Uterus (tissue), 3 donors: ENCODE measurements at regions not wholly inside any gene's neighbourhood (a gene's known extent, or its start where the extent isn't known, plus 50 kb on each side); places are given as distances from the start of the nearest gene placed in this dataset.

Experiments
- DNase-seq, 2 donors: peaks; one replicate each; pipeline ENCODE4 v3.0.0-alpha.2; 2019 to 2020
- H3K27ac ChIP-seq, 2 donors: fragments of 200-600 bp; sonication (generic); 1 replicate in 1 of 2; 2 replicates in 1 of 2; pipeline ENCODE4 v1.5.1; 2016 to 2018
- H3K27me3 ChIP-seq, 2 donors: fragments of 200-600 bp; sonication (generic); one replicate each; pipeline ENCODE4 v1.5.1; 2018 to 2019; ENCODE audit warnings: control low read depth in 1 of 2
- H3K36me3 ChIP-seq, 2 donors: fragments of 200-600 bp; sonication (generic); one replicate each; pipeline ENCODE4 v1.5.1; 2019; ENCODE audit warnings: control low read depth in 1 of 2
- H3K4me1 ChIP-seq, 2 donors: fragments of 200-600 bp; sonication (generic); one replicate each; pipeline ENCODE4 v1.5.1; 2018 to 2019; ENCODE audit warnings: control low read depth in 1 of 2
- H3K4me3 ChIP-seq, 2 donors: fragments of 200-600 bp; sonication (generic); 1 replicate in 1 of 2; 2 replicates in 1 of 2; pipeline ENCODE4 v1.5.1; 2018 to 2019; ENCODE audit warnings: mild to moderate bottlenecking in 1 of 2
- H3K9me3 ChIP-seq, 2 donors: fragments of 200-600 bp; sonication (generic); one replicate each; pipeline ENCODE4 v1.5.1; 2019; ENCODE audit warnings: control low read depth in 1 of 2
- CTCF ChIP-seq, 4 experiments: fragments of 200-600 bp in 2 of 4; fragments of 450-650 bp in 2 of 4; sonication (generic) in 2 of 4; IDR thresholded peaks; one replicate each; pipeline ENCODE4 v1.5.1; 2016 to 2019; ENCODE audit warnings: antibody characterized with exemption in 4 of 4, mild to moderate bottlenecking in 2 of 4, moderate library complexity in 1 of 4
- POLR2A ChIP-seq, 2 donors: fragments of 450-650 bp; IDR thresholded peaks; one replicate each; pipeline ENCODE4 v1.6.1; 2016; ENCODE audit warnings: antibody characterized with exemption in 2 of 2, mild to moderate bottlenecking in 1 of 2, moderate library complexity in 1 of 2
- intact Hi-C: fragments of 100-400 bp; cut with DNase I; formaldehyde crosslinking; loops from one replicate; pipeline ENCODE4 v1.15.1; 2023; ENCODE audit warnings: low total_unique reads
- donor health status: DM: yes; HTN: yes; CAD: no.

DNA sequence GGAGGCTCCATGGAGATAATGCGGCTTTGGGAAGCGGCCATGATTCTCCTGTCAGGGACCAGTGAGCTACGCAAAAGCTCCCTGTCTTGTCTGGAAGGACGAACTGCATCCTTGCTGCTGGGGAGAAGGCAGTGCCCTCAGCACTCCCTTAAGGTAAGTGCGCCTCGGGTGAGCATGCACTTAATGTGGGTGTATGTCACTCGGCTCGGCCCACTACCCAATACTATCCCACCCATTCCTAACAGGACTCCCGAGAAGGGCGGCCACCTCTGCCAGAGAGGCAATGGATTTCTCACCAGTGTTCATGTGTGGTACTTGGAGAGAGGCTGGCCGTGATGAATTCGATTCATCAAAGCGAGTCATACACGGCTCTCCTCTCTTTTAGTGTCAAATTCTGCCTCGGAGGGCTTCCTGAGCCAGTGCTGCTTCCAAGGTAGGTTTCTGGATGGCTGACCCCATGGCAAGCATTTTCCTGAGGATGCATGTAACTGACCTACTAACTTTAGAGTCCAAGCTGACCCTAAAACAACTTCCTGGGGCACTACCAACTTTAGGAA is 151.7 kb upstream of the RTL1 start:
- Histone ChIP-seq H3K27me3 (no peaks in the 10 kb centered on the region), H3K27ac (no peak overlapping the region), H3K36me3 (no peaks in the 10 kb centered on the region), H3K4me1 (no peaks in the 10 kb centered on the region), H3K9me3 (no peaks in the 10 kb centered on the region), H3K4me3 (no peak overlapping the region)
- TF ChIP-seq CTCF (IDR thresholded peaks at IDR 0.05) (no peak), POLR2A (IDR thresholded peaks at IDR 0.05) (no peak)
- intact Hi-C loops = no loop called here
- DNase-seq = no peak

DNA sequence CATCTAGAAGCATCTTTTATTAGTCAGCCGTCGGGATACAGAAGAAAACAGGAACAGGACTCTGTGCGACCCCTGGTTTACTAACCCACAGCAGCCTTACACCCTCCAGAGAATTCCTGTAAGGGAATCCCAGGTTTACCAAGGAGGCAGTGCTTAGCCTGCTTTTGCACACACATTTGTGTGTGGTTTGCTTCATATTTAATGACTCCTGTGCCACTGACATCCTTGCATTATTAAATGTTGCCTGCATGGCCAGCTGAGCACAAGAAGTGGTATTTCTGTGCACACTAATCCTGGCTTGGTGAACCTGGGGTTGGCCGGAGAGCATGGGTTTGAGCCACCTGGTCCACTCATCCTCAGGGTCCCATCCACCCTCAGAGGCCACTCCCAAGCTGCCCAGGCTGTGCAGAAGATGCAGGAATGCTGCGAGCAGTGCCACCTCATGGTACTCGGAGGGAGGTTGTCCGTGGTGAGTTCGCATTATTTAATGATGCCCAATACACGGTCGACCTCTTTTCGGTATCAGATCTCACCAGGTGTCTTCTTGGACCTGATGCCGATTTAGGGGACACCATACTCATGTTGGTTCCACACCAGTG is 152.4 kb upstream of the RTL1 start:
- DNase-seq = no peak
- no peaks in the 10 kb centered on the region for H3K9me3 ChIP-seq
- intact Hi-C loops = no loop called here

GRCh38 chr14:101056446-101056845 is 152.9 kb upstream of the RTL1 start:
- Histone ChIP-seq H3K36me3 (no peaks in the 10 kb centered on the region), H3K27ac (no peak overlapping the region), H3K4me3 (no peak overlapping the region), H3K27me3 (no peaks in the 10 kb centered on the region), H3K9me3 (no peaks in the 10 kb centered on the region), H3K4me1 (no peaks in the 10 kb centered on the region)
- TF ChIP-seq POLR2A (IDR thresholded peaks at IDR 0.05) = no peak
- no peak for TF ChIP-seq CTCF (IDR thresholded peaks at IDR 0.05)
- intact Hi-C loops = no loop called here
- no peak for DNase-seq

More for the DNA sequence above, 152.4 kb upstream of the RTL1 start:
- H3K27ac ChIP-seq = no peak overlapping the region
- H3K4me1 ChIP-seq = no peaks in the 10 kb centered on the region
- TF ChIP-seq POLR2A (IDR thresholded peaks at IDR 0.05) = no peak
- TF ChIP-seq CTCF (IDR thresholded peaks at IDR 0.05) = no peak
- no peak overlapping the region for H3K4me3 ChIP-seq
- H3K27me3 ChIP-seq = no peaks in the 10 kb centered on the region
- no peaks in the 10 kb centered on the region for H3K36me3 ChIP-seq

DNA sequence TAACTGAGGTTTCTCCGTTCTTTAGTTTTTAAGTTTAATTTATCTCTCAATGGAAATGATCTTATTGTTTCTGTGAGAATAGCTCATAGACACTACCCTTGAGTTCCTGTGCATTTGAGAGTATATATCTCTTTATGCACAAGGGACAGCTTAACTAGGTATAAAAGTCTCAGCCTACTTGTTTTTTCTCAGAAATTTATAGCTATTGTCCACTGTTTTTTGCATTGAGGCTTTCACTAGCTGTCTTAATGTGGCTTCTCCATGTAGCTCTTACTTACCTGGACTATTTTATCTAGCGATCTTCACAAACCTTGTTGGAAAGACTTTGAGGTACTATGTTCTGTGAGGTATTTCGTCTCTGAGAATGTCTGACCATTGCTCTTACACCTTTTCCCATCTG is 153.9 kb upstream of the RTL1 start:
- no peak for DNase-seq
- H3K27ac ChIP-seq = no peak overlapping the region
- H3K9me3 ChIP-seq = no peaks in the 10 kb centered on the region
- TF ChIP-seq CTCF (IDR thresholded peaks at IDR 0.05) = no peak
- H3K4me1 ChIP-seq = no peaks in the 10 kb centered on the region
- no peaks in the 10 kb centered on the region for H3K27me3 ChIP-seq
- no peaks in the 10 kb centered on the region for H3K36me3 ChIP-seq
- intact Hi-C loops = no loop called here
- H3K4me3 ChIP-seq = no peak overlapping the region

DNA sequence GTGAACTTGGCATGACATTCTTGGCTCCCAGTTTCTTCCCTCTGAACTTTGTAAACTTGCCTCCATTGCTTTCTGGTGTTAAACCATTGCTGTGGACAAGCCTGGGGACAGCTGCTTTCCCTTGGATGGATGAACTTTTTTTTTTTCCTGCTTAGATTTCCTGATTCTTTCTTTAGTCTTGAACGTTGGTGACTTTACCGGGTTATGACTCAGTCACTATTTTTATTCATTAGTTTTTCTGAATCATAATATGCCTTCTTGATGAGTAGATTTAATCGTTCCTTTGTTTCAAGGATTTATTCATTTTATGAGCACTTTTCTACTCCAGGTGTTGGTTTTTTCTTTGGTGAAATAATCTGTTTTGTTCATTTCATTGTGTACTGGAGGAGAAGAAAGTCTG is 155.0 kb upstream of the RTL1 start:
- no peaks in the 10 kb centered on the region for H3K36me3 ChIP-seq
- no peaks in the 10 kb centered on the region for H3K9me3 ChIP-seq
- no peak for DNase-seq
- H3K27me3 ChIP-seq = no peaks in the 10 kb centered on the region
- intact Hi-C loops = no loop called here
- H3K4me1 ChIP-seq = no peaks in the 10 kb centered on the region
- TF ChIP-seq POLR2A (IDR thresholded peaks at IDR 0.05) = no peak
- TF ChIP-seq CTCF (IDR thresholded peaks at IDR 0.05) = no peak
- no peak overlapping the region for H3K4me3 ChIP-seq
- H3K27ac ChIP-seq = no peak overlapping the region
